ENCODE measurements at regions not wholly inside any gene's neighbourhood (a gene's known extent, or its start where the extent isn't known, plus 50 kb on each side); places are given as distances from the start of the nearest gene placed in this dataset.
"Not testable (repeated sequence)": the region's sequence is repeated elsewhere in the genome, so short reads cannot be mapped to it uniquely, and the experiment has no call there.

GRCh38 chr5:93359296-93359959 lies 221.6 kb downstream of the NR2F1-AS1 start:
- peak; percentile 66 for DNase-seq (ENCODE audit: low read depth)

- DNase-seq (ENCODE audit: low read depth), result no peak
Measured at GRCh38 chr5:93358176-93358575, 222.8 kb downstream of the NR2F1-AS1 start.

GRCh38 chr5:93357686-93358085 lies 223.3 kb downstream of the NR2F1-AS1 start:
- no peak for DNase-seq (ENCODE audit: low read depth)

GRCh38 chr5:93355691-93356090 lies 225.3 kb downstream of the NR2F1-AS1 start:
- peak; percentile 47 for DNase-seq (ENCODE audit: low read depth)

GRCh38 chr5:93352186-93352585 lies 228.8 kb downstream of the NR2F1-AS1 start:
- no peak for DNase-seq (ENCODE audit: low read depth)

GRCh38 chr5:93349613-93350012 lies 231.4 kb downstream of the NR2F1-AS1 start:
- DNase-seq (ENCODE audit: low read depth), result no peak

GRCh38 chr5:93348231-93348630 lies 232.8 kb downstream of the NR2F1-AS1 start:
- peak; percentile 57 for DNase-seq (ENCODE audit: low read depth)

GRCh38 chr5:93346850-93347249 lies 234.2 kb downstream of the NR2F1-AS1 start:
- DNase-seq (ENCODE audit: low read depth), result not testable (repeated sequence)

GRCh38 chr5:93346301-93346700 lies 234.7 kb downstream of the NR2F1-AS1 start:
- no peak for DNase-seq (ENCODE audit: low read depth)

- DNase-seq (ENCODE audit: low read depth), result no peak
Measured at GRCh38 chr5:93343570-93343969, 237.4 kb downstream of the NR2F1-AS1 start.

- DNase-seq (ENCODE audit: low read depth), result peak; percentile 41
Measured at GRCh38 chr5:93342563-93343061, 238.4 kb downstream of the NR2F1-AS1 start.

- DNase-seq (ENCODE audit: low read depth), result no peak
Measured at GRCh38 chr5:93340881-93341280, 240.1 kb downstream of the NR2F1-AS1 start.

- DNase-seq (ENCODE audit: low read depth), result no peak
Measured at GRCh38 chr5:93337138-93337537, 243.9 kb downstream of the NR2F1-AS1 start.

GRCh38 chr5:93336330-93337110 lies 244.5 kb downstream of the NR2F1-AS1 start:
- DNase-seq (ENCODE audit: low read depth), result no peak

GRCh38 chr5:93331863-93332262 lies 249.2 kb downstream of the NR2F1-AS1 start:
- no peak for DNase-seq (ENCODE audit: low read depth)

- DNase-seq (ENCODE audit: low read depth), result no peak
Measured at GRCh38 chr5:93331241-93331640, 249.8 kb downstream of the NR2F1-AS1 start.

GRCh38 chr5:93330506-93330905 lies 250.5 kb downstream of the NR2F1-AS1 start:
- DNase-seq (ENCODE audit: low read depth), result no peak

GRCh38 chr5:93329756-93330155 lies 251.3 kb downstream of the NR2F1-AS1 start:
- no peak for DNase-seq (ENCODE audit: low read depth)

- DNase-seq (ENCODE audit: low read depth), result no peak
Measured at GRCh38 chr5:93328833-93329232, 252.2 kb downstream of the NR2F1-AS1 start.

- DNase-seq (ENCODE audit: low read depth), result no peak
Measured at GRCh38 chr5:93327605-93328004, 253.4 kb downstream of the NR2F1-AS1 start.

- no peak for DNase-seq (ENCODE audit: low read depth)
Measured at GRCh38 chr5:93325946-93326345, 255.1 kb downstream of the NR2F1-AS1 start.

Measured in myocyte (in vitro differentiated cells).